Mucosa of stomach (tissue), 1 donor: ENCODE measurements at regions not wholly inside any gene's neighbourhood (a gene's known extent, or its start where the extent isn't known, plus 50 kb on each side); places are given as distances from the start of the nearest gene placed in this dataset.
"Not testable (repeated sequence)": the region's sequence is repeated elsewhere in the genome, so short reads cannot be mapped to it uniquely, and the experiment has no call there.

ENCODE experiments used
- H3K27me3 ChIP-seq: one replicate; pipeline ENCODE4 v1.7.0; 2013; ENCODE audit warnings: mild to moderate bottlenecking, low read length; ENCODE audit not compliant: control insufficient read depth, insufficient read depth
- H3K36me3 ChIP-seq: one replicate; pipeline ENCODE4 v1.7.0; 2013; ENCODE audit warnings: low read length; ENCODE audit not compliant: control insufficient read depth, insufficient read depth
- H3K4me1 ChIP-seq: one replicate; pipeline ENCODE4 v1.7.0; 2013; ENCODE audit warnings: mild to moderate bottlenecking, low read length; ENCODE audit not compliant: control insufficient read depth, insufficient read depth
- H3K4me3 ChIP-seq: one replicate; pipeline ENCODE4 v1.7.0; 2013; ENCODE audit warnings: low read length
- H3K9ac ChIP-seq: one replicate; pipeline ENCODE4 v1.7.0; 2013; ENCODE audit warnings: mild to moderate bottlenecking, low read length, moderate library complexity
- H3K9me3 ChIP-seq: one replicate; pipeline ENCODE4 v1.7.0; 2013; ENCODE audit warnings: mild to moderate bottlenecking, low read length, moderate library complexity; ENCODE audit not compliant: control insufficient read depth
- donor health status: Pancreatic carcinoma.

- H3K4me3 ChIP-seq = no peak overlapping the region
- no peak overlapping the region for H3K9ac ChIP-seq
- no peaks in the 10 kb centered on the region for H3K36me3 ChIP-seq
- no peaks in the 10 kb centered on the region for H3K27me3 ChIP-seq
- H3K4me1 ChIP-seq = no peaks in the 10 kb centered on the region
- no peaks in the 10 kb centered on the region for H3K9me3 ChIP-seq
Measured at GRCh38 chrX:7503251-7503650, 339.7 kb upstream of the VCX start.

GRCh38 chrX:7500386-7500785, 342.6 kb upstream of the VCX start:
- Histone ChIP-seq H3K27me3 (no peaks in the 10 kb centered on the region), H3K4me3 (no peak overlapping the region), H3K9me3 (no peaks in the 10 kb centered on the region), H3K36me3 (no peaks in the 10 kb centered on the region), H3K9ac (no peak overlapping the region), H3K4me1 (no peaks in the 10 kb centered on the region)

- no peak overlapping the region for H3K9ac ChIP-seq
- no peak overlapping the region for H3K4me3 ChIP-seq
- H3K4me1 ChIP-seq = no peaks in the 10 kb centered on the region
- no peaks in the 10 kb centered on the region for H3K36me3 ChIP-seq
- no peaks in the 10 kb centered on the region for H3K9me3 ChIP-seq
- H3K27me3 ChIP-seq = no peaks in the 10 kb centered on the region
Measured at GRCh38 chrX:7486505-7486904, 338.6 kb upstream of the PUDP start.

- H3K4me1 ChIP-seq = no peaks in the 10 kb centered on the region
- no peak overlapping the region for H3K9ac ChIP-seq
- H3K9me3 ChIP-seq = no peaks in the 10 kb centered on the region
- H3K27me3 ChIP-seq = no peaks in the 10 kb centered on the region
- no peak overlapping the region for H3K4me3 ChIP-seq
- no peaks in the 10 kb centered on the region for H3K36me3 ChIP-seq
Measured at GRCh38 chrX:7485061-7485460, 337.1 kb upstream of the PUDP start.

GRCh38 chrX:7480721-7481120, 332.8 kb upstream of the PUDP start:
- H3K4me3 ChIP-seq = no peak overlapping the region
- H3K27me3 ChIP-seq = no peaks in the 10 kb centered on the region
- H3K4me1 ChIP-seq = no peaks in the 10 kb centered on the region
- no peaks in the 10 kb centered on the region for H3K36me3 ChIP-seq
- no peak overlapping the region for H3K9ac ChIP-seq
- no peaks in the 10 kb centered on the region for H3K9me3 ChIP-seq

GRCh38 chrX:7462110-7462509, 314.2 kb upstream of the PUDP start:
- no peak overlapping the region for H3K9ac ChIP-seq
- no peaks in the 10 kb centered on the region for H3K36me3 ChIP-seq
- H3K4me1 ChIP-seq = no peaks in the 10 kb centered on the region
- no peaks in the 10 kb centered on the region for H3K27me3 ChIP-seq
- no peak overlapping the region for H3K4me3 ChIP-seq
- H3K9me3 ChIP-seq = no peaks in the 10 kb centered on the region

GRCh38 chrX:7461051-7461450, 313.1 kb upstream of the PUDP start:
- not testable (repeated sequence) for H3K9ac ChIP-seq, H3K27me3 ChIP-seq, H3K4me3 ChIP-seq, H3K9me3 ChIP-seq, H3K36me3 ChIP-seq, H3K4me1 ChIP-seq

GRCh38 chrX:7447801-7448499, 300.0 kb upstream of the PUDP start:
- H3K4me1 ChIP-seq = no peaks in the 10 kb centered on the region
- no peak overlapping the region for H3K9ac ChIP-seq
- H3K27me3 ChIP-seq = no peaks in the 10 kb centered on the region
- H3K4me3 ChIP-seq = no peak overlapping the region
- no peaks in the 10 kb centered on the region for H3K36me3 ChIP-seq
- H3K9me3 ChIP-seq = no peaks in the 10 kb centered on the region

GRCh38 chrX:7446815-7447214, 298.9 kb upstream of the PUDP start:
- Histone ChIP-seq H3K4me1 (no peaks in the 10 kb centered on the region), H3K9ac (no peak overlapping the region), H3K9me3 (no peaks in the 10 kb centered on the region)

GRCh38 chrX:7444967-7445366, 297.0 kb upstream of the PUDP start:
- H3K4me1 ChIP-seq = no peaks in the 10 kb centered on the region
- H3K4me3 ChIP-seq = no peak overlapping the region
- no peaks in the 10 kb centered on the region for H3K27me3 ChIP-seq
- no peaks in the 10 kb centered on the region for H3K9me3 ChIP-seq
- no peak overlapping the region for H3K9ac ChIP-seq
- H3K36me3 ChIP-seq = no peaks in the 10 kb centered on the region

More at GRCh38 chrX:7446815-7447214, 298.9 kb upstream of the PUDP start:
- Histone ChIP-seq H3K36me3 (no peaks in the 10 kb centered on the region), H3K4me3 (no peak overlapping the region), H3K27me3 (no peaks in the 10 kb centered on the region)

GRCh38 chrX:7441586-7441985, 293.6 kb upstream of the PUDP start:
- Histone ChIP-seq H3K36me3 (no peaks in the 10 kb centered on the region), H3K4me3 (no peak overlapping the region), H3K27me3 (no peaks in the 10 kb centered on the region), H3K4me1 (no peaks in the 10 kb centered on the region), H3K9ac (no peak overlapping the region), H3K9me3 (no peaks in the 10 kb centered on the region)

GRCh38 chrX:7435822-7436221, 287.9 kb upstream of the PUDP start:
- Histone ChIP-seq H3K36me3 (no peaks in the 10 kb centered on the region), H3K27me3 (no peaks in the 10 kb centered on the region), H3K9ac (no peak overlapping the region), H3K9me3 (no peaks in the 10 kb centered on the region), H3K4me3 (no peak overlapping the region), H3K4me1 (no peaks in the 10 kb centered on the region)

- Histone ChIP-seq H3K9me3 (no peaks in the 10 kb centered on the region), H3K27me3 (no peaks in the 10 kb centered on the region), H3K9ac (no peak overlapping the region), H3K4me1 (no peaks in the 10 kb centered on the region), H3K36me3 (no peaks in the 10 kb centered on the region), H3K4me3 (no peak overlapping the region)
Measured at GRCh38 chrX:7432901-7433300, 284.9 kb upstream of the PUDP start.
